SIG-M5 treated with dmso at 0.1 percent for 504 hours (cell line): ENCODE measurements at regions not wholly inside any gene's neighbourhood (a gene's known extent, or its start where the extent isn't known, plus 50 kb on each side); places are given as distances from the start of the nearest gene placed in this dataset.

Source experiments
- DNase-seq: peaks from one replicate; lab custom pipeline; 2025; ENCODE audit not compliant: unreplicated experiment; lab: John Stamatoyannopoulos, UW

GRCh38 chr5:163619951-163620350 lies 114.5 kb downstream of the MAT2B start:
- no peak for DNase-seq

GRCh38 chr5:163622799-163623198 lies 117.4 kb downstream of the MAT2B start:
- no peak for DNase-seq

GRCh38 chr5:163623524-163623923 lies 118.1 kb downstream of the MAT2B start:
- DNase-seq = no peak

- no peak for DNase-seq
Measured at GRCh38 chr5:163623986-163624385, 118.6 kb downstream of the MAT2B start.

- no peak for DNase-seq
Measured at GRCh38 chr5:163624431-163624830, 119.0 kb downstream of the MAT2B start.

GRCh38 chr5:163626904-163627434 lies 121.5 kb downstream of the MAT2B start:
- DNase-seq = no peak

- DNase-seq = no peak
Measured at GRCh38 chr5:163631856-163632255, 126.4 kb downstream of the MAT2B start.

- DNase-seq = no peak
Measured at GRCh38 chr5:163633926-163634460, 128.6 kb downstream of the MAT2B start.

- no peak for DNase-seq
Measured at GRCh38 chr5:163635631-163636030, 130.2 kb downstream of the MAT2B start.

GRCh38 chr5:163642904-163643303 lies 137.5 kb downstream of the MAT2B start:
- DNase-seq = no peak

- DNase-seq = no peak
Measured at GRCh38 chr5:163645421-163646416, 140.3 kb downstream of the MAT2B start.

GRCh38 chr5:163649514-163649913 lies 144.1 kb downstream of the MAT2B start:
- no peak for DNase-seq

GRCh38 chr5:163653526-163653925 lies 148.1 kb downstream of the MAT2B start:
- no peak for DNase-seq

GRCh38 chr5:163658702-163659567 lies 153.5 kb downstream of the MAT2B start:
- DNase-seq = no peak

- DNase-seq = no peak
Measured at GRCh38 chr5:163659568-163659902, 154.1 kb downstream of the MAT2B start.

- DNase-seq = no peak
Measured at GRCh38 chr5:163660486-163660885, 155.1 kb downstream of the MAT2B start.

GRCh38 chr5:163661360-163661759 lies 155.9 kb downstream of the MAT2B start:
- no peak for DNase-seq

- no peak for DNase-seq
Measured at GRCh38 chr5:163670036-163670435, 164.6 kb downstream of the MAT2B start.

GRCh38 chr5:163677092-163677491 lies 171.7 kb downstream of the MAT2B start:
- no peak for DNase-seq

GRCh38 chr5:163682234-163682633 lies 176.8 kb downstream of the MAT2B start:
- DNase-seq = no peak

GRCh38 chr5:163687414-163687813 lies 182.0 kb downstream of the MAT2B start:
- no peak for DNase-seq
